Stimulated activated CD4-positive, alpha-beta T cell treated with anti-CD3 and anti-CD28 coated beads, Interleukin-12 subunit alpha, Interleukin-12 subunit beta, amount 100 ng/mL, for 4 hours (primary cell): ENCODE measurements at regions not wholly inside any gene's neighbourhood (a gene's known extent, or its start where the extent isn't known, plus 50 kb on each side); places are given as distances from the start of the nearest gene placed in this dataset.
"Not testable (repeated sequence)": the region's sequence is repeated elsewhere in the genome, so short reads cannot be mapped to it uniquely, and the experiment has no call there.

Source experiments
- DNase-seq: peaks from one replicate; pipeline ENCODE4 v3.0.0-alpha.2; 2020

DNA sequence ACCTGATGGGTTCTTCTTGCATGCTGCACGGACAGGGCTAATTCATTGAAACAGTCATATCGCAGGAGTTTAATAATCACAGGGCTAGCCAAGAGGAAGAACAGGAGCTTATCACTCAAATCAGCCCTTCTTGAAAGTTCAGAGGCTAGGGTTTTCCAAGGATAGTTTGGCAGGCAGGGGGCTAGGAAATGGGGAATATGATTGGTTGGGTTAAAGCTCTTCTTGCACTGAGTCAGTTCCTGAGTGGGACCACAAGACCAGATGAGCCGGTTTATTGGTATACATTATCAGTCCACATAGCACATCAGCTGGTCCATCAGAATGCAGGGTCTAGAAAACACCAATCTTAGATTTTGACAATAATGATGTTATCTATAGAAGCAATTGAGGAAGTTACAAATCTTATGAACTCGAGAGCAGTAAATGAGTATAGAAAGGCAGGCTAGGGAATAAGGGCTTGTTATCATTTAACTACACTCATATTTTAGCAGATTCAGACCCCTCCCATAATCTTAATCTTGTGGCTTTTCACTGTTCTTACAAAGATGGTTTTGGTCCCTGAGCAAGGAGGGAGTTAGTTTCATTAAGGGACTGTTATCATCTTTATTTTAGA, 58.1 kb upstream of the SLC25A36 start:
- no peak for DNase-seq

DNA sequence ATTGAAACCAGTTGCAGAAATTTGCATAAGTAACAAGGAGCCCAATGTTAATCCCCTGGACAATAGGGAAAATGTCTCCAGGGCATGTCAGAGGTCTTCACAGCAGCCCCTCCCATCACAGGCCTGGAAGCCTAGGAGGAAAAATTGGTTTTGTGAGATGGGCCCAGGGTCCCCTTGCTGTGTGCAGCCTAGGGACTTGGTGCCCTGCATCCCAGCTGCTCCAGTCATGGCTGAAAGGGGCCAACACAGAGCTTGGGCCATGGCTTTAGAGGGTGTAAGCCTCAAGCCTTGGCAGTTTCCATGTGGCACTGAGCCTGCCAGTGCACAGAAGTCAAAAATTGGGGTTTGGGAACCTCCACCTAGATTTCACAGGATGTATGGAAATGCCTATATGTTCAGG, 55.9 kb upstream of the SLC25A36 start:
- DNase-seq, result not testable (repeated sequence)
